DMS53 treated with DMSO at 0.1 percent for 48 hours (cell line): ENCODE measurements at regions not wholly inside any gene's neighbourhood (a gene's known extent, or its start where the extent isn't known, plus 50 kb on each side); places are given as distances from the start of the nearest gene placed in this dataset.

Source experiments
- DNase-seq: peaks from one replicate; lab custom pipeline; 2025; ENCODE audit not compliant: unreplicated experiment; lab: John Stamatoyannopoulos, UW

DNA sequence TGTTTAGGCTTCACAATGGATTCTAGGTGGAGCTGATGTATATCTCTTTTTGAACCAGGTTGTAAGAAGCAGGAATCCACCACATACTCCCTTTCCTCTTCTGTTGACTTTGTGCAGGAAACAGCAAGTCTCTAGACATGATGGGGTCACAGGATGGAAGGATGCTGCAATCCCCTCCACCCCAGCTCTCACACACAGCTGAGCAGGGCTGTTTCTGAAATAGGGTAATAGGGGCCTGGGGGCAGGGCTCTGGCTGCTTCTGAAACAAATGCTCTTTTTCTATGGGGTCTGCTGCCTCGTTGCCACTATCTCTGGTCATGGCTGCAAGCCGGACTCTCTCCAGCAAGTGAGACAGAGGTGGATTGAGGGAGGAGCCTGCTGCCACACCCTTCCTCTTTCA lies 148.9 kb downstream of the SOX11 start:
- no peak for DNase-seq

- no peak for DNase-seq
Observed at GRCh38 chr2:5842326-5842725, 150.1 kb downstream of the SOX11 start.

GRCh38 chr2:5845798-5846330 lies 153.7 kb downstream of the SOX11 start:
- no peak for DNase-seq

- DNase-seq = no peak
Observed at GRCh38 chr2:5846881-5847280, 154.7 kb downstream of the SOX11 start.

- no peak for DNase-seq
Observed at GRCh38 chr2:5849562-5849961, 157.4 kb downstream of the SOX11 start.

GRCh38 chr2:5851410-5851809 lies 159.2 kb downstream of the SOX11 start:
- no peak for DNase-seq

DNA sequence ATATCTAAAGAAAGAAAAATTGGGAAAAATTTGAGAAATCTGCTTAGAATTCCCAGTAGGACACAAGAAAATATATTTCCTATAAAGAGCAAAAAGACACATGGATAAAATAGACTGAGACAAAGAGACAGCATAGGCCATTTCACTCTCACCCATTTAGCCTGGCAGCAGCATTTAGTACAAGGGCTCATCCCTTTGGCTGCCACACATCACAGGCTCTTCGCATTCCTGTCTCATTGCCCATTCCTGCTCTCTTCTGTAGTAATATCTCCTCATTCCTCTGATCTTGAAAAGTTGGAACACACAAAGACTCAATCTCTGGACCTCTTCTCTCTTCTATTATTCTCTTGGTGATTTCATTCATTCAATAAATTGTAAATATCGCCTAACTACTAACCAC lies 162.6 kb downstream of the SOX11 start:
- no peak for DNase-seq

DNA sequence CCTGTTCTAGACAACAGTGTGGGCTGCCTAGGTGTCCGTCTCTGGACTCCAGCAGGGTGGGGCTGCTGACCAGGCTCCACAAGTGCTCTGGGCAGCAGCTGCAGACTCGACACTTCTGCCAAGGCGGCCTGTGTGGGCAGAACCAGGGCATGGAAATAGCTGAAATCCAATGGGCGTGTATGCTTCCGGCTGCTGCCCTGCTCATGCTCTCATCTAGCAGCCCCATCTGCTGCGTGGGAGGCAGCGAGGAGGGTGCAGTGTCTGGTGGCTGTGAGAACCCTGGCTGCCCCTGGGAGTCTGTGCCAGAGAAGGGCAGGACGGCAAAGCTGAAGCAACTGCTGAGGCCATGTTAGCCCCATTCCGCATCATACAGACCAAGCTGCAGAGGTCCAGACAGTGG lies 174.9 kb downstream of the SOX11 start:
- no peak for DNase-seq

GRCh38 chr2:5868931-5869330 lies 176.7 kb downstream of the SOX11 start:
- DNase-seq = no peak

DNA sequence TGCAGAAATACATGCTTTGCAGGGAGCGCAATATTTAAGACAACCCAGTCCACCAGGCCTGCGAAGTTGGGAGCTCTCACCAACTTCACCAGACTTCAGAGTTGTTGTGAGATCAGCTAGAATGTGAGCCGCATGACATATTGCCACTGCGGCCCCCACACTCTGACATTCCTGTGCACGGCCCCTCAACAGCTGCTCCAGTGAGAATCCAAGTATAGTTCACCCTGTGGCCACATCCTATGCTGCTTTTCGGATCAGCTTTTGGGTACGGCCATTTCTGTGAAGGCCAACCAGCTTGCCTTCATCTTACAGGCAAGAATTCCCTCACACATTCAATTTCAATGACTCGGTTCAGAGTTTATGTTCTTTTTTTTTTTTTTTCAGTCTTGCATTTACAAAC lies 177.8 kb downstream of the SOX11 start:
- DNase-seq = no peak

DNA sequence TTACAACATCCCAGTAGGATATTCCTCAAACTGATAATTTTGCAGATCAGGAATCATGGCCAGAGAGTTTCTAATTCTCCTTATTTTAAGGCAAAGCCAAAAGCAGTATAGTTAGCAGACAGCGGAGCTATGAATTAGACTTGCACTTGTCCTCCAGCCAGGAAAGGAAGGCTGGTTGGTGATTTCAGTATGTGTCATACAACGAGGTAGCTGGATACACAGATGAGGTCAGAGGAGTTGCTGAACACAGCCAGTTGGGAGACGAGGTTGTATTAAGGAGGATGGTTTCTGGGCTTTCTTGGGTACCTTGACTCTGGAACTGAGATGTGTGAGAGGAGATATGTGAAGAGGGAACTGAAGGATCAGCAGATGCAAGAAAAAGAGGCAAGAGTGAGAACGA lies 185.2 kb downstream of the SOX11 start:
- DNase-seq = no peak

- DNase-seq = no peak
Observed at GRCh38 chr2:5885451-5886173, 193.4 kb downstream of the SOX11 start.

GRCh38 chr2:5886462-5886861 lies 194.3 kb downstream of the SOX11 start:
- DNase-seq = no peak

DNA sequence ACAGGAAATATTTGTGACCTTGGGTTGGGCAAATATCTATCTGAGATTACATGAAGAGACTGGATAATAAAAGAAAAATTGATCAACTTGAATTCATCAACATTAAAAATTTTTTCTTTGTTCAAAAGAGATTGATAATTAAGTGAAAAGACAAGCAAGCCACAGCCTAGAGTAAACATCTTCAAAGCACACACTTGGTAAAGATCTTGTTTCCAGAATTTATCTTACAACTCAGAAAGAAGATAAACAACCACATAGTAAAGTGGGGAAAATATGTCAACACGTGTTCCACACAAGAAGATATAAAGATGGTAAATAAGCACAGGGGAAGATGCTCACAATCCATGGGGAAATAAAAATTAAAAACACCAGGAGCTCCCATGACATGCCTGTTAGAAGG lies 195.9 kb downstream of the SOX11 start:
- DNase-seq = no peak

- DNase-seq = no peak
Observed at GRCh38 chr2:5889519-5889918, 197.3 kb downstream of the SOX11 start.

GRCh38 chr2:5894355-5894754 lies 202.2 kb downstream of the SOX11 start:
- no peak for DNase-seq

- no peak for DNase-seq
Observed at GRCh38 chr2:5895284-5895683, 203.1 kb downstream of the SOX11 start.

- no peak for DNase-seq
Observed at GRCh38 chr2:5897249-5897648, 205.1 kb downstream of the SOX11 start.

- DNase-seq = no peak
Observed at GRCh38 chr2:5898667-5899066, 206.5 kb downstream of the SOX11 start.

DNA sequence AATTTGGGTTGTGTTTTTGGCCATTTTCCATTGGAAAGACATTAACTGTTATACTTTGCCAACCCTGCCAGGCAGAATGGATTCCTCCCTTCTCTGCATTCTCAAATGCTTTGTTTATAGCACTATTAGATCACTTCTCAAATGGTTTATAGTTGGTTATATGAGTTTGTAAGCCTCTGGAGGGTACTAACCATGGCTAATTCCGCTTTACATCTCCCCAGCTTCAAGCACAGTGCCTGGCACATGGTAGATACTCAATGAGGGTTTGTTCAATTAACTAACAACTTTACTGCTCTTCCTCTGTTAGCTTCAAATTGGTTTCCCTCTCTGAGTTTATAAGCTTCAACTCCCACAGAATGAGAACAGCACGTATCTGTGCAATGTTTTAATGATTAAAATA lies 213.5 kb downstream of the SOX11 start:
- DNase-seq = no peak

GRCh38 chr2:5908071-5908470 lies 215.9 kb downstream of the SOX11 start:
- DNase-seq = no peak

GRCh38 chr2:5911718-5912117 lies 219.5 kb downstream of the SOX11 start:
- DNase-seq = no peak

DNA sequence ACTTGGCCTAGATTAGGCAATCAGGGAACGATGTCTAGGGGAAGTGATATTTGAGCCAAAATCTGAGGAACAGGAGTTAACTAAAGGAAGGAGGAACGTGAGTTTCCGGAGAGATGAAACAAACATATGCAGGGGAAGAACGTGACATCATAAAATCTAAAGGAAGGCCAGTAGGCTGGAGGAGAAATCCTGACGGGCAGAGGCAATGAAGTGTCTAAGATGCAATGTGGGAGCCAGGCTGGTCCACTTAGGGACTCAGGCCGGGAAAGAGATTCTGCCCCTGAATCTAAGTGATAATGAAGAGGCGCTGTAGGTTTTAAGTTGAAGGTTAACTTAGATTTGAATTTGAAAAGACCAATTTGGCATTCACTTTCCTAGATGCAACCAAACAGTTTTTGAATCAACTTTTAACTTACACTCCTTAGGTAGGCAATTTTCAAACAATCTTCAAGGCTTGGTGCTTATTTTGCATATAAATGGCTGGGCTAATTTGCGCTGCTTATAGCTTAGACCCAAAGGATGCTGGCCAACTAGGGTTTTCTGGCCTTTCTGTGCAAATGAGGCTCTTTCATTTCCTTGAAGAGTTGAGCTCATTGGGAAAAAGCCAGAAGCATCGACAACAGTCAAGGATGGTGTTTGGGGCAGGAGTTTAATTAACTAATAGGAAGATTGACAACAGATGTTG lies 221.7 kb downstream of the SOX11 start:
- no peak for DNase-seq
